ENCODE measurements at regions not wholly inside any gene's neighbourhood (a gene's known extent, or its start where the extent isn't known, plus 50 kb on each side); places are given as distances from the start of the nearest gene placed in this dataset.
"Not testable (repeated sequence)": the region's sequence is repeated elsewhere in the genome, so short reads cannot be mapped to it uniquely, and the experiment has no call there.

- Histone ChIP-seq H3K4me1 (ENCODE audit: insufficient read depth, low read length) (no peaks in the 10 kb centered on the region), H3K36me3 (ENCODE audit: insufficient read depth, low read length) (no peaks in the 10 kb centered on the region), H3K27me3 (ENCODE audit: insufficient read depth, low read length) (peaks cover 7% of the 10 kb centered on the region), H3K9me3 (ENCODE audit: low read length) (no peaks in the 10 kb centered on the region), H3K4me3 (ENCODE audit: low read length) (no peak overlapping the region), H2AFZ (ENCODE audit: low read depth, low read length) (no peak overlapping the region)
Observed at GRCh38 chr17:73840829-73841228, 196.6 kb upstream of the SDK2 start.

GRCh38 chr17:73841431-73842060 is 197.3 kb upstream of the SDK2 start:
- Histone ChIP-seq H3K4me3 (ENCODE audit: low read length) (no peak overlapping the region), H3K27me3 (ENCODE audit: insufficient read depth, low read length) (peaks cover 7% of the 10 kb centered on the region), H3K36me3 (ENCODE audit: insufficient read depth, low read length) (no peaks in the 10 kb centered on the region), H3K9me3 (ENCODE audit: low read length) (no peaks in the 10 kb centered on the region), H3K4me1 (ENCODE audit: insufficient read depth, low read length) (no peaks in the 10 kb centered on the region), H2AFZ (ENCODE audit: low read depth, low read length) (no peak overlapping the region)

GRCh38 chr17:73847952-73848351 is 203.7 kb upstream of the SDK2 start:
- Histone ChIP-seq H3K36me3 (ENCODE audit: insufficient read depth, low read length) (no peaks in the 10 kb centered on the region), H3K4me1 (ENCODE audit: insufficient read depth, low read length) (no peaks in the 10 kb centered on the region), H2AFZ (ENCODE audit: low read depth, low read length) (no peak overlapping the region), H3K4me3 (ENCODE audit: low read length) (no peak overlapping the region), H3K9me3 (ENCODE audit: low read length) (no peaks in the 10 kb centered on the region), H3K27me3 (ENCODE audit: insufficient read depth, low read length) (peaks cover 4% of the 10 kb centered on the region)

GRCh38 chr17:73850426-73850825 is 206.2 kb upstream of the SDK2 start:
- Histone ChIP-seq H3K27me3 (ENCODE audit: insufficient read depth, low read length) (peaks cover under 1% of the 10 kb centered on the region), H3K9me3 (ENCODE audit: low read length) (peaks cover 2% of the 10 kb centered on the region)

GRCh38 chr17:73851091-73851490 is 206.8 kb upstream of the SDK2 start:
- Histone ChIP-seq H3K4me1 (ENCODE audit: insufficient read depth, low read length) (no peaks in the 10 kb centered on the region), H3K9me3 (ENCODE audit: low read length) (peaks cover 2% of the 10 kb centered on the region)

More at GRCh38 chr17:73850426-73850825, 206.2 kb upstream of the SDK2 start:
- Histone ChIP-seq H3K4me3 (ENCODE audit: low read length) (no peak overlapping the region), H2AFZ (ENCODE audit: low read depth, low read length) (no peak overlapping the region), H3K36me3 (ENCODE audit: insufficient read depth, low read length) (no peaks in the 10 kb centered on the region), H3K4me1 (ENCODE audit: insufficient read depth, low read length) (no peaks in the 10 kb centered on the region)

GRCh38 chr17:73851921-73852320 is 207.7 kb upstream of the SDK2 start:
- H3K36me3 ChIP-seq (ENCODE audit: insufficient read depth, low read length) = no peaks in the 10 kb centered on the region
- peaks cover 2% of the 10 kb centered on the region for H3K9me3 ChIP-seq (ENCODE audit: low read length)
- H3K4me3 ChIP-seq (ENCODE audit: low read length) = no peak overlapping the region
- no peaks in the 10 kb centered on the region for H3K4me1 ChIP-seq (ENCODE audit: insufficient read depth, low read length)
- peaks cover 2% of the 10 kb centered on the region for H3K27me3 ChIP-seq (ENCODE audit: insufficient read depth, low read length)
- no peak overlapping the region for H2AFZ ChIP-seq (ENCODE audit: low read depth, low read length)

More at GRCh38 chr17:73851091-73851490, 206.8 kb upstream of the SDK2 start:
- Histone ChIP-seq H3K4me3 (ENCODE audit: low read length) (no peak overlapping the region), H3K27me3 (ENCODE audit: insufficient read depth, low read length) (peaks cover 2% of the 10 kb centered on the region), H2AFZ (ENCODE audit: low read depth, low read length) (no peak overlapping the region), H3K36me3 (ENCODE audit: insufficient read depth, low read length) (no peaks in the 10 kb centered on the region)

- Histone ChIP-seq H3K9me3 (ENCODE audit: low read length) (peaks cover 2% of the 10 kb centered on the region), H3K4me1 (ENCODE audit: insufficient read depth, low read length) (no peaks in the 10 kb centered on the region), H3K27me3 (ENCODE audit: insufficient read depth, low read length) (peaks cover 2% of the 10 kb centered on the region), H3K4me3 (ENCODE audit: low read length) (no peak overlapping the region), H2AFZ (ENCODE audit: low read depth, low read length) (no peak overlapping the region), H3K36me3 (ENCODE audit: insufficient read depth, low read length) (no peaks in the 10 kb centered on the region)
Observed at GRCh38 chr17:73855720-73856333, 211.6 kb upstream of the SDK2 start.

GRCh38 chr17:73856556-73856955 is 212.3 kb upstream of the SDK2 start:
- Histone ChIP-seq H3K27me3 (ENCODE audit: insufficient read depth, low read length) (peaks cover 2% of the 10 kb centered on the region), H3K36me3 (ENCODE audit: insufficient read depth, low read length) (no peaks in the 10 kb centered on the region), H3K9me3 (ENCODE audit: low read length) (peaks cover 2% of the 10 kb centered on the region), H2AFZ (ENCODE audit: low read depth, low read length) (no peak overlapping the region), H3K4me1 (ENCODE audit: insufficient read depth, low read length) (no peaks in the 10 kb centered on the region), H3K4me3 (ENCODE audit: low read length) (no peak overlapping the region)

GRCh38 chr17:73859439-73860008 is 215.3 kb upstream of the SDK2 start:
- not testable (repeated sequence) for H3K9me3 ChIP-seq (ENCODE audit: low read length); H3K4me3 ChIP-seq (ENCODE audit: low read length); H2AFZ ChIP-seq (ENCODE audit: low read depth, low read length); H3K4me1 ChIP-seq (ENCODE audit: insufficient read depth, low read length); H3K36me3 ChIP-seq (ENCODE audit: insufficient read depth, low read length); H3K27me3 ChIP-seq (ENCODE audit: insufficient read depth, low read length)

- Histone ChIP-seq H3K36me3 (ENCODE audit: insufficient read depth, low read length) (no peaks in the 10 kb centered on the region), H3K4me3 (ENCODE audit: low read length) (no peak overlapping the region), H3K9me3 (ENCODE audit: low read length) (no peaks in the 10 kb centered on the region), H3K27me3 (ENCODE audit: insufficient read depth, low read length) (no peaks in the 10 kb centered on the region), H2AFZ (ENCODE audit: low read depth, low read length) (no peak overlapping the region), H3K4me1 (ENCODE audit: insufficient read depth, low read length) (no peaks in the 10 kb centered on the region)
Observed at GRCh38 chr17:73861543-73861942, 217.3 kb upstream of the SDK2 start.

- Histone ChIP-seq H3K4me3 (ENCODE audit: low read length) (no peak overlapping the region), H3K9me3 (ENCODE audit: low read length) (no peaks in the 10 kb centered on the region), H3K36me3 (ENCODE audit: insufficient read depth, low read length) (no peaks in the 10 kb centered on the region), H3K4me1 (ENCODE audit: insufficient read depth, low read length) (no peaks in the 10 kb centered on the region), H2AFZ (ENCODE audit: low read depth, low read length) (no peak overlapping the region), H3K27me3 (ENCODE audit: insufficient read depth, low read length) (no peaks in the 10 kb centered on the region)
Observed at GRCh38 chr17:73863761-73864535, 219.7 kb upstream of the SDK2 start.

- Histone ChIP-seq H3K36me3 (ENCODE audit: insufficient read depth, low read length) (no peaks in the 10 kb centered on the region), H3K4me1 (ENCODE audit: insufficient read depth, low read length) (no peaks in the 10 kb centered on the region), H3K27me3 (ENCODE audit: insufficient read depth, low read length) (no peaks in the 10 kb centered on the region), H2AFZ (ENCODE audit: low read depth, low read length) (no peak overlapping the region), H3K9me3 (ENCODE audit: low read length) (no peaks in the 10 kb centered on the region), H3K4me3 (ENCODE audit: low read length) (no peak overlapping the region)
Observed at GRCh38 chr17:73865831-73866230, 221.6 kb upstream of the SDK2 start.

- Histone ChIP-seq H3K27me3 (ENCODE audit: insufficient read depth, low read length) (no peaks in the 10 kb centered on the region), H2AFZ (ENCODE audit: low read depth, low read length) (no peak overlapping the region), H3K4me3 (ENCODE audit: low read length) (no peak overlapping the region), H3K9me3 (ENCODE audit: low read length) (no peaks in the 10 kb centered on the region), H3K36me3 (ENCODE audit: insufficient read depth, low read length) (no peaks in the 10 kb centered on the region), H3K4me1 (ENCODE audit: insufficient read depth, low read length) (no peaks in the 10 kb centered on the region)
Observed at GRCh38 chr17:73867056-73867455, 222.8 kb upstream of the SDK2 start.
